Heart left ventricle (tissue), 13 donors: ENCODE measurements at regions not wholly inside any gene's neighbourhood (a gene's known extent, or its start where the extent isn't known, plus 50 kb on each side); places are given as distances from the start of the nearest gene placed in this dataset.

Source experiments
- POLR2A ChIP-seq, 2 donors: fragments of 450-650 bp; IDR thresholded peaks; one replicate each; pipeline ENCODE4 v1.6.1; 2017; ENCODE audit warnings: antibody characterized with exemption in 2 of 2, mild to moderate bottlenecking in 2 of 2, moderate library complexity in 2 of 2
- TF ChIP-seq, protein P1 (sequence below), 12 donors: fragments of 200-600 bp; sonication (generic) in 4 of 12; IDR thresholded peaks; one replicate each; pipeline versions ENCODE4 v1.5.0 to v1.8.0; 2018 to 2022; ENCODE audit warnings: antibody characterized with exemption in 12 of 12, mild to moderate bottlenecking in 5 of 12
- donor health status: ischemic (EF 13 %, LVEDD 7.1; RV severe dilation, severe dysfunction).
- donor health status: DM: no; HTN: yes; CAD: no.
- donor health status: DM: no; HTN: no; CAD: no.
- donor health status: ischemic (EF 25% LVEDD 6.9; RV normal size, moderate dysfunction).
- donor health status: ischemic (EF 25% LVEDD 5.7; RV mildly dilated, moderate dysfunction).
- donor health status: ischemic (EF 35%, LVEDD 5.7; RV mildly dilated, moderate dysfunction).
- donor health status: nonischemic (EF 11% LVEDD 7.7; RV severe dilation, severe dysfunction).
- donor health status: DM: yes; HTN: yes; CAD: no.
- donor health status: PGD.
- donor health status: ischemic (EF 29% LVEDD 5.4; RV normal size, mild dysfunction).
- donor health status: nonischemic (EF 23%, LVEDD 6.1; RV moderate dilation, normal function).

GRCh38 chr15:38638811-38639210 lies 74.2 kb upstream of the RASGRP1 start:
- TF ChIP-seq, protein P1, sequence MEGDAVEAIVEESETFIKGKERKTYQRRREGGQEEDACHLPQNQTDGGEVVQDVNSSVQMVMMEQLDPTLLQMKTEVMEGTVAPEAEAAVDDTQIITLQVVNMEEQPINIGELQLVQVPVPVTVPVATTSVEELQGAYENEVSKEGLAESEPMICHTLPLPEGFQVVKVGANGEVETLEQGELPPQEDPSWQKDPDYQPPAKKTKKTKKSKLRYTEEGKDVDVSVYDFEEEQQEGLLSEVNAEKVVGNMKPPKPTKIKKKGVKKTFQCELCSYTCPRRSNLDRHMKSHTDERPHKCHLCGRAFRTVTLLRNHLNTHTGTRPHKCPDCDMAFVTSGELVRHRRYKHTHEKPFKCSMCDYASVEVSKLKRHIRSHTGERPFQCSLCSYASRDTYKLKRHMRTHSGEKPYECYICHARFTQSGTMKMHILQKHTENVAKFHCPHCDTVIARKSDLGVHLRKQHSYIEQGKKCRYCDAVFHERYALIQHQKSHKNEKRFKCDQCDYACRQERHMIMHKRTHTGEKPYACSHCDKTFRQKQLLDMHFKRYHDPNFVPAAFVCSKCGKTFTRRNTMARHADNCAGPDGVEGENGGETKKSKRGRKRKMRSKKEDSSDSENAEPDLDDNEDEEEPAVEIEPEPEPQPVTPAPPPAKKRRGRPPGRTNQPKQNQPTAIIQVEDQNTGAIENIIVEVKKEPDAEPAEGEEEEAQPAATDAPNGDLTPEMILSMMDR (IDR thresholded peaks at IDR 0.05): no peak
- no peak for TF ChIP-seq POLR2A (IDR thresholded peaks at IDR 0.05)
